ENCODE measurements at regions not wholly inside any gene's neighbourhood (a gene's known extent, or its start where the extent isn't known, plus 50 kb on each side); places are given as distances from the start of the nearest gene placed in this dataset.

GRCh38 chr22:47463220-47463619 lies 700.8 kb downstream of the TBC1D22A start:
- intact Hi-C loops (cut with DNase I; ENCODE audit: low total_unique reads): no loop called here
- TF ChIP-seq EP300 (IDR thresholded peaks at IDR 0.05) (no peak), POLR2A (IDR thresholded peaks at IDR 0.05) (no peak), CTCF (IDR thresholded peaks at IDR 0.05) (no peak), POLR2AphosphoS5 (IDR thresholded peaks at IDR 0.05) (no peak)

DNA sequence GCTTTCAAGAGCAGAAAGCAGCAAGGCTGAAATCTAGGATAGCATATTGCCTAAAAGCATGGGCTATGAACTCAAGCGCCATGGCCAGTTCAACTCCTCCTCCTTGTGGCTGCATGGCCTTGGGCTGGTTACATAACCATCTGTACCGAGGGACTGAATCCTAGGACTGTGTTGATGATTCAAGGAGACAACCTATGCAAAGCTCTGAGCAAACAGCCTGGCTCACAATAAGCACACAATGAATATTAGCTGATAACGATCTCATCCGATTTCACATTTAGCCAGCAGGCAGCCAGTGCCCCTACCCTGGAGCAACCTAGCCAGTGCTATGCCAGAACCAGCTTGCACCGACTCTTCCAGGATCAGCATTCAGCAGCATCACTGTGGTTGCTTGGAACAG lies 698.4 kb downstream of the TBC1D22A start:
- peaks cover 0 to 10% (median 0%) of the 10 kb centered on the region in 3 donors for H3K27me3 ChIP-seq
- no peaks in the 10 kb centered on the region for H3K4me1 ChIP-seq
- H3K9me3 ChIP-seq: peaks cover 0 to 1% (median 0%) of the 10 kb centered on the region in 4 donors
- no peaks in the 10 kb centered on the region for H3K36me3 ChIP-seq
- H3K27ac ChIP-seq: no peak overlapping the region
- WGBS, 5 donors: 54 to 85% (median 75%) methylated on average over 5 of the region's 5 CpGs
- TF ChIP-seq CTCF (IDR thresholded peaks at IDR 0.05) (no peak), POLR2AphosphoS5 (IDR thresholded peaks at IDR 0.05) (no peak), POLR2A (IDR thresholded peaks at IDR 0.05) (no peak), EP300 (IDR thresholded peaks at IDR 0.05) (no peak)
- intact Hi-C loops (cut with DNase I; ENCODE audit: low total_unique reads): no loop called here
- no peak overlapping the region for H3K4me3 ChIP-seq
- no peak for DNase-seq

More at GRCh38 chr22:47463220-47463619, 700.8 kb downstream of the TBC1D22A start:
- Histone ChIP-seq H3K9me3 (peaks cover 0 to 18% (median 10%) of the 10 kb centered on the region in 4 donors), H3K27ac (no peak overlapping the region), H3K4me3 (no peak overlapping the region), H3K36me3 (no peaks in the 10 kb centered on the region), H3K27me3 (peaks cover 0 to 15% (median 0%) of the 10 kb centered on the region in 3 donors), H3K4me1 (no peaks in the 10 kb centered on the region)
- 65 to 86% (median 83%) methylated on average over 8 of the region's 8 CpGs for WGBS, 5 donors
- no peak for DNase-seq

DNA sequence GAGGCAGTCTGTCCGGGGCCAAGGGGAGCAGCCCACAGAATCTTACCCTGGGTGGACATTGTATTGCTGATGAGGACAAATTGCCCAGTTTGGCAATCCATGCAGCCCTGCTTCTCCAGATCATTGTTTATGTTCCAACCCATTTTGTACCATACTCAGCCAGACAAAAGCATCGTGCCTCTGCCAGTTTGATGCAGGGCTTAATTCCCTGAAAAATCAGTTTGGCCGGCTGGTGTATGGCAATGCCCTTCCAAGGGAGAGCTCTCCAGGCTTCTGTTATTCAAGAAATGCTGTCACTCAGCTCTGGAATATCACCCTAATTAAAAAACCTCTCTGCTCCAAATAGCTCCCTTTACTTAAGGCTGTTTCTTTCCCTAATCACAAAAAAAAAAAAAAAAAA lies 697.7 kb downstream of the TBC1D22A start:
- no peak for TF ChIP-seq EP300 (IDR thresholded peaks at IDR 0.05)
- no peak for TF ChIP-seq POLR2AphosphoS5 (IDR thresholded peaks at IDR 0.05)
- TF ChIP-seq CTCF (IDR thresholded peaks at IDR 0.05): no peak
- Histone ChIP-seq H3K9me3 (no peaks in the 10 kb centered on the region), H3K27ac (no peak overlapping the region), H3K36me3 (no peaks in the 10 kb centered on the region), H3K4me3 (no peak overlapping the region), H3K27me3 (peaks cover 0 to 9% (median 0%) of the 10 kb centered on the region in 3 donors), H3K4me1 (no peaks in the 10 kb centered on the region)
- intact Hi-C loops (cut with DNase I; ENCODE audit: low total_unique reads): no loop called here
- DNase-seq: no peak
- 63 to 82% (median 74%) methylated on average over 3 of the region's 3 CpGs for WGBS, 5 donors

DNA sequence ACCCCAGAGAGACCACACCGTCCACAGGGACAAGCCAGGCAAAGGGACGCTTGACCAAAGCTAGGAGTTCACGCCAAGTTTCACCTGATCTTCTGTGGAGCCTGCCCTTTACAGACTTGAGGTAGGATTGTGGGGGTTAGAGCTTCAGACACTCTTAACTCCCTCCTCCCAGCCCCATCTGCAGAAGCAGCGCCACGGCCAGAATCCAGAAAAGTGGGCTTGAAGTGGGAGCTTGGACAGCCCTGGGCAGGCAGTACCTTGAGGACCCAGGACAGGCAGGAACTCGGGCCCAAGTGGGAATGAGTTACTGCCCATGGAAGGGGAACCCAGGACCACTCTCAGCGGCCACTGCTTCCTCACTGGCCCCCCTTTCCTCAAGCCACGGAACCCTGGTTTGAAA lies 695.9 kb downstream of the TBC1D22A start:
- no peak overlapping the region for H3K4me3 ChIP-seq
- H3K9me3 ChIP-seq: peaks cover 2 to 18% (median 5%) of the 10 kb centered on the region in 4 donors
- DNase-seq: no peak
- 65 to 93% (median 88%) methylated on average over 8 of the region's 8 CpGs for WGBS, 5 donors
- no peaks in the 10 kb centered on the region for H3K4me1 ChIP-seq
- intact Hi-C loops (cut with DNase I; ENCODE audit: low total_unique reads): no loop called here
- H3K36me3 ChIP-seq: no peaks in the 10 kb centered on the region
- TF ChIP-seq POLR2AphosphoS5 (IDR thresholded peaks at IDR 0.05): no peak
- no peak for TF ChIP-seq CTCF (IDR thresholded peaks at IDR 0.05)
- no peak for TF ChIP-seq POLR2A (IDR thresholded peaks at IDR 0.05)
- no peak for TF ChIP-seq EP300 (IDR thresholded peaks at IDR 0.05)
- no peaks in the 10 kb centered on the region for H3K27me3 ChIP-seq
- H3K27ac ChIP-seq: no peak overlapping the region
